Epithelial cell of esophagus (primary cell): ENCODE measurements at regions not wholly inside any gene's neighbourhood (a gene's known extent, or its start where the extent isn't known, plus 50 kb on each side); places are given as distances from the start of the nearest gene placed in this dataset.

Source experiments
- DNase-seq: peaks from one replicate; pipeline ENCODE4 v3.0.0; 2010; ENCODE audit warnings: low read depth
- H3K4me3 ChIP-seq: 2 replicates; pipeline ENCODE4 v1.5.1; 2011; ENCODE audit warnings: mild to moderate bottlenecking, low read length, control low read depth
- TF ChIP-seq, protein P1 (sequence below): IDR thresholded peaks from 2 replicates; pipeline ENCODE4 v1.5.1; 2011; ENCODE audit warnings: low read depth, mild to moderate bottlenecking, low read length, control low read depth, inconsistent platforms; ENCODE audit not compliant: insufficient read depth; ENCODE audit errors: missing control alignments

DNA sequence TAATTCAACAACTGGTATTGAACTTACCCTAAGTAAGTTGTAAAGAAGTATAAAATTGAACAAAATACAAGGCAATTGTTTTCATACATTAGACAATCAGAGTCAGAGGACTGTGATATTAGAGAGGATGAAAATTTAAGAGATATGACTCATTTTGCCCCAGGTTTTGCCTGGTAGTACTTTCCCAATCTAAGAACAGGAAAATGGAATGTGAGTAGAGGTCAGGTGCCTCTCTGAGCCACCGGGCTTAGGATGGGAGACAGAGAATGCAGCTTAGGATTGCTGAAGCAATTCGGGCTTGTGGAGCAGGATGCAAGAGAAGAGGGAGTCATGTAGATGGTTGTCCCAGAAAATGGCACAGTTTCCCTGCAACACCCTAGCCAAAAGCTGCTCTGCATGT lies 219.7 kb upstream of the CHST9 start:
- TF ChIP-seq, protein P1, sequence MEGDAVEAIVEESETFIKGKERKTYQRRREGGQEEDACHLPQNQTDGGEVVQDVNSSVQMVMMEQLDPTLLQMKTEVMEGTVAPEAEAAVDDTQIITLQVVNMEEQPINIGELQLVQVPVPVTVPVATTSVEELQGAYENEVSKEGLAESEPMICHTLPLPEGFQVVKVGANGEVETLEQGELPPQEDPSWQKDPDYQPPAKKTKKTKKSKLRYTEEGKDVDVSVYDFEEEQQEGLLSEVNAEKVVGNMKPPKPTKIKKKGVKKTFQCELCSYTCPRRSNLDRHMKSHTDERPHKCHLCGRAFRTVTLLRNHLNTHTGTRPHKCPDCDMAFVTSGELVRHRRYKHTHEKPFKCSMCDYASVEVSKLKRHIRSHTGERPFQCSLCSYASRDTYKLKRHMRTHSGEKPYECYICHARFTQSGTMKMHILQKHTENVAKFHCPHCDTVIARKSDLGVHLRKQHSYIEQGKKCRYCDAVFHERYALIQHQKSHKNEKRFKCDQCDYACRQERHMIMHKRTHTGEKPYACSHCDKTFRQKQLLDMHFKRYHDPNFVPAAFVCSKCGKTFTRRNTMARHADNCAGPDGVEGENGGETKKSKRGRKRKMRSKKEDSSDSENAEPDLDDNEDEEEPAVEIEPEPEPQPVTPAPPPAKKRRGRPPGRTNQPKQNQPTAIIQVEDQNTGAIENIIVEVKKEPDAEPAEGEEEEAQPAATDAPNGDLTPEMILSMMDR = no peak
- no peak overlapping the region for H3K4me3 ChIP-seq
- peak; percentile 27 for DNase-seq

DNA sequence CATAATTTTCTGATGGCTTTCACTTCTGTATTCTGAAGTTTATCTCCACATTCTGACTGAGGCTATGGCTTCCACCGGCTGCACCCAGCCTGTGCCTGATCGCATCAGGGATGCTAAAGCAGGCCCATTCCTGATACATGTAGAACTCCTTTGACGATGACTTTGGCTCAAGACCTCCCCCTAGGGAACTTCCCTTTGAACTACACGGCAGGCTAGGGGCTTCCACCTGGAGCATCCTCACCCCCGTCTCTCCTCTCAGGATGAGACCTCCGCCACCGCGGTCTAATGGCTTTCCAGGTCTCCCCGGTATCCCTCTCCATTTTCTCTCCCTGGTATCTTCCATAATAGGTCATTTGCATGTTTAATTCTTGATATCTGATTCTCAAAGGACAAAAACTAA lies 214.9 kb upstream of the CHST9 start:
- DNase-seq = no peak
- TF ChIP-seq, protein P1 = peak; percentile 23
- no peak overlapping the region for H3K4me3 ChIP-seq

DNA sequence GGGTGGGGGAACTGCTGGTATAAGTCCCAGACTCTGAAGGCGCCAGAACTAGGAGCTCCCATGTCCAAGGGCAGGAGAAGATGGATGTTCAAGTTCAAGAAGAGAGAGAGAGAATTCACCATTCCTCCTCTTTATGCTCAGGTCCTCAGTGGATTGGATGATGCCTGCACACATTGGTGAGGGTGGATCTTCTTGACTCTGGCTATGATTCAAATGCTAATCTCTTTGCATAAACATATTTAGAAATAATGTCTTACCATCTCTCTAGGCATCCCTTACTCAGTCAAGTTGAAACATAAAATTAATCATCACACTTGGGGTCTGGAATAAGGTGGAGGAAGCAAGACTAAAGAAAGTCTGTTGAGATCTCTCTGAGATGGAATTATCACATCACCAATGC lies 210.6 kb upstream of the CHST9 start:
- TF ChIP-seq, protein P1 = no peak
- no peak for DNase-seq

DNA sequence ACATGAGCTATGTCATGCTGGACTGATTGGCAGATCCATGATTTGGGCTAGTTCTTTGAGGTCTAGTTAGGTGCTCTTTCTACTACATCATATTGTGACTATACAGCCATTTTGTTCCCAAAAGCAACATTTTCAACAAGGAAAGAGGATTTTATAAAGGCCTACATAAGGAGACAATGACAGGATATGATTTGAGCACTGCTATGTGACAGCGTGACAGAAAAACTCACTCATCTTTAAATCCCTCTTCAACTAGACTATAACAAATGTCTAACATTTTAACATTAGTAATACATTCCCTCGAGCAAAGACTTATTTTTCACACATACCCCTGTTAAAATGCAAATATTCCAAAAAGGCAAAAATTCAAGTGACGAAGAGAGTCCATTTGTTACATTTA lies 209.6 kb upstream of the CHST9 start:
- no peak overlapping the region for H3K4me3 ChIP-seq
- no peak for DNase-seq
- TF ChIP-seq, protein P1 = no peak

More for the DNA sequence above, 210.6 kb upstream of the CHST9 start:
- no peak overlapping the region for H3K4me3 ChIP-seq

DNA sequence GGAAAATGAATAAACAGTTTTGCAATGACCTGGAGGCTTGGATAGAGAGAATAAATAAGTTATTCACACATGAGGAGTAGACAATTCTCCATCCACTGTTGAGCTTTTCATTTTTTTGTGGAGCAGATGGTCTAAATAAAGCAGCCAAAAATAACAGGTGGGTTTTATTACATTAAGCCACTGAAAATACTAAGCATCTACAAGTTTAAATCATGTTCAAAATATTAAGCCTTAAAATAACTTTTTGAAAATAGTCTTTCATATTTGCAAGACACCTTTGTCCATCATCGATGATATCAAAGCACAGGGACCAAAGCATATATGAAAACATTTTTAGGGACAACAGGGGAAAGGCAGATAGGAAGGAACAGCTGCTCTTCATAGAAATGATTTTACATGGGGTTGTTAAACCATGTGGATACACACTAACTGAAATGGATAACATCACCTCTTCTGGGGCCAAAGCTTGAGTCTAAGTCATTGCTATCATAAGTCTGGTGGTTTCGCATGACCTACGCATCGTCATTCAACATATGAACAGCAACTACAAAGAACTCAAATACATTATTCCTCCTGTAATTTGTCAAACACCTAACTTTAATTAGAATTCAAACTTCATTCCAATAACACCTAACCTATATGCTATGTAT lies 197.6 kb upstream of the CHST9 start:
- TF ChIP-seq, protein P1 = no peak
- H3K4me3 ChIP-seq = no peak overlapping the region
- DNase-seq = no peak

DNA sequence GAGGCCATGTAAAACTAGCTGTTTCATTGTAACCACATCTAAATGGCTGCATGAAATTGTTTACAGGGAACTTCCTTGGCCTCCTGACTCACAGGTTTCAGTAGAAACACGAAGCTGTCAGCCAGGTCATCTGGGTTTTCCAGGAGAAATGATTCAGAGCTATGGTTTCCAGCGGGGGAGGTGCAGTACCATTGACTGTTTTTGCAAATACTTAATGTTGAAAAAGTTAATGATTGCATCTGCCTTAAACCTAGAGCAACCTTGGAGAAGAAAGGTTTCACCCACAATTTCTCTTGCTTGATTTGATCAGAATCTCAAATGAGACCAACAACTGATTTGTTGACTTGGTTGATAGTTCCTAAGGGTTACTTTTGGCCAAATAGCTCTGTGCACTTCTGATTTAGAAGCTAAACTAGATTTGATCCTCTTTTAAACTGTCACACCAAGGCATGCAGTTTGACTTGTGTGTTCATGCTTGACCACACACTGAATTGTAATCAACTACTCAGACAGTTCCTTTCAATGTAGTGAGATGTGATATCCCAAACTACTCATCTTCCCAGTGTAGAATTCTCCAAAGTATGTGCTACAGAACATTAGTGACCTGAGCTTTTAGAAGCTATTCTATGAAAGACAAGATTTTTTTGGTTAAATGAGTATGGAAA lies 193.5 kb upstream of the CHST9 start:
- H3K4me3 ChIP-seq = no peak overlapping the region
- TF ChIP-seq, protein P1 = no peak
- DNase-seq = peak; percentile 96

DNA sequence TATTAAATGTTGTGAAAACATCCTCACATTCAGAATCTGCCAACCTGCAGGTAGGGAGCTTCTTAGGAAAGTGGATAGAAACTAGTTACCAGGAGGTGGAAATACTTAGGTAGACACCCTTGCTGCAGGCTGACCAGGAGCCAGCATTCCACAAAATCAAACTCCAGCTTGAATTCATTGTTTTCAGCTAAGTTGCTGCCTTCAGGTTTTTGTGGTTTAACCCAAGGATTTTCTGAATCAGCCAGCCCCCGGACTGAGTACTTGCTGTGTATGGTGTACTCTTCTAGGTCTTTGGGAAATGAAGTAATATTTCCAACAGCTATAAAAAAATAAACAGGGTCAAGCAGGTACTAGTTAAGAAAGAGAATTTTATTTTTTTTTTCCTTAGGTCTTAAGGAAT lies 192.1 kb upstream of the CHST9 start:
- DNase-seq = peak; percentile 50
- TF ChIP-seq, protein P1 = no peak
- no peak overlapping the region for H3K4me3 ChIP-seq
